HepG2 (cell line): ENCODE measurements at regions not wholly inside any gene's neighbourhood (a gene's known extent, or its start where the extent isn't known, plus 50 kb on each side); places are given as distances from the start of the nearest gene placed in this dataset.

Experiments
- BHLHE40 ChIP-seq: IDR thresholded peaks from 2 replicates; pipeline ENCODE4 v1.6.1; 2011; ENCODE audit warnings: low read length, improper control_type of control experiment
- CAMTA2 ChIP-seq: sonication (generic); formaldehyde crosslinking; IDR thresholded peaks from 2 replicates; pipeline ENCODE4 v1.4.0; 2020; ENCODE audit warnings: mild to moderate bottlenecking, missing genetic modification reagents, borderline replicate concordance
- CBX1 ChIP-seq: IDR thresholded peaks from one replicate; pipeline ENCODE4 v1.6.1; 2016; ENCODE audit warnings: antibody characterized with exemption, low read depth
- FOXA1 ChIP-seq, 2 experiments: fragments of 450-650 bp in 1 of 2; sonication (generic) in 1 of 2; formaldehyde crosslinking in 1 of 2; IDR thresholded peaks; 2 replicates each; pipeline versions ENCODE4 v1.4.0 to v1.6.1; 2016 to 2020; ENCODE audit warnings: missing genetic modification reagents in 1 of 2
- GLI4 ChIP-seq: sonication (generic); formaldehyde crosslinking; IDR thresholded peaks from 2 replicates; pipeline ENCODE4 v1.5.1; 2020; ENCODE audit warnings: missing genetic modification reagents, mild to moderate bottlenecking, moderate library complexity, borderline replicate concordance
- GZF1 ChIP-seq: sonication (generic); formaldehyde crosslinking; IDR thresholded peaks from 2 replicates; pipeline ENCODE4 v1.5.1; 2020; ENCODE audit warnings: mild to moderate bottlenecking, missing genetic modification reagents
- KDM5B ChIP-seq: sonication (generic); formaldehyde crosslinking; IDR thresholded peaks from 2 replicates; pipeline ENCODE4 v1.4.0; 2020; ENCODE audit warnings: missing genetic modification reagents, mild to moderate bottlenecking, borderline replicate concordance
- KLF16 ChIP-seq, 2 experiments: sonication (generic) in 1 of 2; formaldehyde crosslinking in 1 of 2; IDR thresholded peaks; 2 replicates each; pipeline versions ENCODE4 v1.6.1 to v1.8.0; 2016 to 2023; ENCODE audit warnings: missing genetic modification reagents in 2 of 2, missing compliant biosample characterization in 1 of 2
- KMT2B ChIP-seq: IDR thresholded peaks from 2 replicates; pipeline ENCODE4 v1.6.1; 2016; ENCODE audit warnings: missing genetic modification reagents, missing compliant biosample characterization
- NR0B2 ChIP-seq: sonication (generic); formaldehyde crosslinking; IDR thresholded peaks from 2 replicates; pipeline ENCODE4 v1.4.0; 2020; ENCODE audit warnings: mild to moderate bottlenecking, missing genetic modification reagents
- PRMT3 ChIP-seq: sonication (generic); formaldehyde crosslinking; IDR thresholded peaks from 2 replicates; pipeline ENCODE4 v1.8.1; 2022; ENCODE audit warnings: low read depth, mild to moderate bottlenecking, moderate library complexity, missing genetic modification reagents, borderline replicate concordance
- SKI ChIP-seq: fragments of 450-650 bp; IDR thresholded peaks from one replicate; pipeline ENCODE4 v1.6.1; 2018; ENCODE audit warnings: mild to moderate bottlenecking; ENCODE audit not compliant: partially characterized antibody
- SMAD1 ChIP-seq: sonication (generic); formaldehyde crosslinking; IDR thresholded peaks from 2 replicates; pipeline ENCODE4 v1.4.0; 2020; ENCODE audit warnings: missing genetic modification reagents, low read depth, mild to moderate bottlenecking, borderline replicate concordance
- SNRNP70 ChIP-seq: fragments of 200-400 bp; formaldehyde crosslinking; IDR thresholded peaks from 2 replicates; pipeline ENCODE4 v1.6.1; 2017; ENCODE audit warnings: mild to moderate bottlenecking, low read depth, low read length, moderate library complexity
- SPEN ChIP-seq: sonication (generic); formaldehyde crosslinking; IDR thresholded peaks from 2 replicates; pipeline ENCODE4 v1.5.1; 2020; ENCODE audit warnings: low read depth, mild to moderate bottlenecking, missing genetic modification reagents
- ZBTB14 ChIP-seq: sonication (generic); formaldehyde crosslinking; IDR thresholded peaks from 2 replicates; pipeline ENCODE4 v1.4.0; 2020; ENCODE audit warnings: missing genetic modification reagents
- ZBTB42 ChIP-seq: sonication (generic); formaldehyde crosslinking; IDR thresholded peaks from 2 replicates; pipeline ENCODE4 v1.5.0; 2020; ENCODE audit warnings: mild to moderate bottlenecking, missing genetic modification reagents
- ZBTB8A ChIP-seq: sonication (generic); formaldehyde crosslinking; IDR thresholded peaks from 2 replicates; pipeline ENCODE4 v1.4.0; 2020; ENCODE audit warnings: mild to moderate bottlenecking, low read depth, missing genetic modification reagents, borderline replicate concordance
- ZFP41 ChIP-seq: sonication (generic); formaldehyde crosslinking; IDR thresholded peaks from 2 replicates; pipeline ENCODE4 v1.4.0; 2020; ENCODE audit warnings: mild to moderate bottlenecking, missing genetic modification reagents, borderline replicate concordance
- ZNF230 ChIP-seq: sonication (generic); formaldehyde crosslinking; IDR thresholded peaks from 2 replicates; pipeline ENCODE4 v1.4.0; 2020; ENCODE audit warnings: mild to moderate bottlenecking, missing genetic modification reagents
- ZNF234 ChIP-seq: sonication (generic); formaldehyde crosslinking; conservative IDR thresholded peaks from 2 replicates; pipeline ENCODE4 v1.5.1; 2020; ENCODE audit warnings: mild to moderate bottlenecking, missing genetic modification reagents
- ZNF616 ChIP-seq: sonication (generic); formaldehyde crosslinking; IDR thresholded peaks from 2 replicates; pipeline ENCODE4 v1.5.0; 2020; ENCODE audit warnings: low read depth, mild to moderate bottlenecking, missing genetic modification reagents
- ZNF660 ChIP-seq: sonication (generic); formaldehyde crosslinking; IDR thresholded peaks from 2 replicates; pipeline ENCODE4 v1.5.1; 2020; ENCODE audit warnings: mild to moderate bottlenecking, low read depth, missing genetic modification reagents, borderline replicate concordance
- ZSCAN12 ChIP-seq: sonication (generic); formaldehyde crosslinking; IDR thresholded peaks from 2 replicates; pipeline ENCODE4 v1.9.0; 2021; ENCODE audit warnings: mild to moderate bottlenecking, missing genetic modification reagents
- TF ChIP-seq, protein P1 (sequence below): sonication (generic); formaldehyde crosslinking; IDR thresholded peaks from 2 replicates; pipeline ENCODE4 v1.5.1; 2020; ENCODE audit warnings: missing genetic modification reagents, mild to moderate bottlenecking, borderline replicate concordance
- TF ChIP-seq, protein P2 (sequence below): sonication (generic); formaldehyde crosslinking; IDR thresholded peaks from 2 replicates; pipeline ENCODE4 v1.9.0; 2022; ENCODE audit warnings: low read depth, missing genetic modification reagents

DNA sequence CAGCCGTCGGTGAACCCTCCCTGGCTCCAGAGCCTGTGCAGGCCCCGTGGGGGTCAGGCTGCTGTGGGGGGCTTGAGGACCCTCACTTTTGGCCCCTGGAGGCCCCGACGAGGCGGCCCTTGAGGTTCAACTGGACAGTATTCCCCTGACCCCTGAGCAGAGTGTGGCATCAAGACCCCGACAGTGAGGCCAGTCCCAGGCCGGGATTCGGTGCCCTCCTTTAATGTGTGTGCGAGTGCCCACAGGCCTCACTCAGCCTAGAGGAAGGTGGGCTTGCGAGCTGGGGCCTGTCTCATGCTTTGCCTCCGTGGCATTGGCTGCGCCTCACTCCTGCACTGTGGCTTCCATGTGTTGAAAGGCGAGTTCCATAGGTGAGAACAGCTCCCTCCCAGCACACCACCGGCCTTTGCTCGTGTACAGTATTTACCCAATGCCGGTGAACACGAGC lies 94.5 kb downstream of the METRNL start (continued):
- TF ChIP-seq NR0B2 (0 out of 2 replicates have a peak, but pooled peaks have one; percentile 53), KMT2B (CRISPR knock-in tag) (no peak), ZBTB42 (CRISPR knock-in tag) (no peak), SKI (no peak), ZSCAN12 (CRISPR knock-in tag) (no peak), GLI4 (0 out of 2 replicates have a peak, but pooled peaks have one; percentile 52), CAMTA2 (CRISPR knock-in tag) (no peak), KDM5B (CRISPR knock-in tag) (0 out of 2 replicates have a peak, but pooled peaks have one; percentile 5), PRMT3 (no peak), ZNF230 (CRISPR knock-in tag) (0 out of 2 replicates have a peak, but pooled peaks have one; percentile 6), SNRNP70 (no peak), ZBTB8A (CRISPR knock-in tag) (no peak; the same call in 1 of the 2 replicates), ZNF616 (CRISPR knock-in tag) (no peak; the same call in 1 of the 2 replicates), GZF1 (CRISPR knock-in tag) (0 out of 2 replicates have a peak, but pooled peaks have one; percentile 43), ZBTB14 (no peak), ZFP41 (peak; percentile 79; the same call in 1 of the 2 replicates), CBX1 (no peak), SMAD1 (CRISPR knock-in tag) (no peak; the same call in 1 of the 2 replicates), FOXA1 (IDR thresholded peaks at IDR 0.05) (no peak), FOXA1 (CRISPR knock-in tag; IDR thresholded peaks at IDR 0.05) (no peak), SPEN (CRISPR knock-in tag) (no peak), ZNF234 (CRISPR knock-in tag) (no peak), KLF16 (CRISPR knock-in tag; IDR thresholded peaks at IDR 0.05) (no peak), ZNF660 (CRISPR knock-in tag) (no peak), BHLHE40 (peak; percentile 71; the same call in 1 of the 2 replicates)
- TF ChIP-seq, protein P1, sequence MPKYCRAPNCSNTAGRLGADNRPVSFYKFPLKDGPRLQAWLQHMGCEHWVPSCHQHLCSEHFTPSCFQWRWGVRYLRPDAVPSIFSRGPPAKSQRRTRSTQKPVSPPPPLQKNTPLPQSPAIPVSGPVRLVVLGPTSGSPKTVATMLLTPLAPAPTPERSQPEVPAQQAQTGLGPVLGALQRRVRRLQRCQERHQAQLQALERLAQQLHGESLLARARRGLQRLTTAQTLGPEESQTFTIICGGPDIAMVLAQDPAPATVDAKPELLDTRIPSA, result no peak
- TF ChIP-seq, protein P2, sequence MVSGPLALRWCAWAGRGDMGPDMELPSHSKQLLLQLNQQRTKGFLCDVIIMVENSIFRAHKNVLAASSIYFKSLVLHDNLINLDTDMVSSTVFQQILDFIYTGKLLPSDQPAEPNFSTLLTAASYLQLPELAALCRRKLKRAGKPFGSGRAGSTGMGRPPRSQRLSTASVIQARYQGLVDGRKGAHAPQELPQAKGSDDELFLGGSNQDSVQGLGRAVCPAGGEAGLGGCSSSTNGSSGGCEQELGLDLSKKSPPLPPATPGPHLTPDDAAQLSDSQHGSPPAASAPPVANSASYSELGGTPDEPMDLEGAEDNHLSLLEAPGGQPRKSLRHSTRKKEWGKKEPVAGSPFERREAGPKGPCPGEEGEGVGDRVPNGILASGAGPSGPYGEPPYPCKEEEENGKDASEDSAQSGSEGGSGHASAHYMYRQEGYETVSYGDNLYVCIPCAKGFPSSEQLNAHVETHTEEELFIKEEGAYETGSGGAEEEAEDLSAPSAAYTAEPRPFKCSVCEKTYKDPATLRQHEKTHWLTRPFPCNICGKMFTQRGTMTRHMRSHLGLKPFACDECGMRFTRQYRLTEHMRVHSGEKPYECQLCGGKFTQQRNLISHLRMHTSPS, result no peak
